ENCODE measurements at regions not wholly inside any gene's neighbourhood (a gene's known extent, or its start where the extent isn't known, plus 50 kb on each side); places are given as distances from the start of the nearest gene placed in this dataset.

GRCh38 chr15:19984101-19984500, 557.5 kb downstream of the GOLGA6L6 start:
- no peak for TF ChIP-seq CTCF (IDR thresholded peaks at IDR 0.05)
- TF ChIP-seq POLR2A (IDR thresholded peaks at IDR 0.05) = no peak
- no peak for TF ChIP-seq POLR2AphosphoS5 (IDR thresholded peaks at IDR 0.05)
